HEK293T (cell line): ENCODE measurements at regions not wholly inside any gene's neighbourhood (a gene's known extent, or its start where the extent isn't known, plus 50 kb on each side); places are given as distances from the start of the nearest gene placed in this dataset.

Experiments
- CTBP1 ChIP-seq: fragments of 450-650 bp; IDR thresholded peaks from 2 replicates; pipeline ENCODE4 v1.6.1; 2016; ENCODE audit warnings: borderline replicate concordance
- FOXA1 ChIP-seq: fragments of 450-650 bp; IDR thresholded peaks from 2 replicates; pipeline ENCODE4 v1.6.1; 2016; ENCODE audit warnings: mild to moderate bottlenecking
- FOXK2 ChIP-seq: fragments of 450-650 bp; IDR thresholded peaks from 2 replicates; pipeline ENCODE4 v1.6.1; 2016; ENCODE audit warnings: mild to moderate bottlenecking
- FOXM1 ChIP-seq: fragments of 450-650 bp; IDR thresholded peaks from 2 replicates; pipeline ENCODE4 v1.6.1; 2017; ENCODE audit warnings: mild to moderate bottlenecking, borderline replicate concordance
- TARDBP ChIP-seq: fragments of 450-650 bp; IDR thresholded peaks from 2 replicates; pipeline ENCODE4 v1.6.1; 2016

- no peak for TF ChIP-seq FOXA1
- no peak for TF ChIP-seq FOXK2
- TF ChIP-seq TARDBP = no peak
- TF ChIP-seq CTBP1 = no peak
- no peak for TF ChIP-seq FOXM1
Measured at GRCh38 chr6:23088761-23089160, 519.4 kb downstream of the HDGFL1 start.
